CD14-positive monocyte (primary cell): ENCODE measurements at regions not wholly inside any gene's neighbourhood (a gene's known extent, or its start where the extent isn't known, plus 50 kb on each side); places are given as distances from the start of the nearest gene placed in this dataset.

Experiments used
- DNase-seq, 3 donors: peaks; one replicate each; pipeline ENCODE4 v3.0.0-alpha.2; 2011 to 2022
- H2AFZ ChIP-seq: 2 replicates; pipeline ENCODE4 v1.6.0; 2012; ENCODE audit warnings: mild to moderate bottlenecking, low read depth, low read length, inconsistent platforms; ENCODE audit not compliant: insufficient read depth, poor library complexity, severe bottlenecking
- H3K27ac ChIP-seq, 2 donors: 1 replicate in 1 of 2; 2 replicates in 1 of 2; pipeline ENCODE4 v1.5.1; 2012 to 2013; ENCODE audit warnings: low read length in 2 of 2, control low read depth in 1 of 2, inconsistent platforms in 1 of 2, low read depth in 1 of 2, mild to moderate bottlenecking in 1 of 2
- H3K27me3 ChIP-seq, 2 donors: one replicate each; pipeline versions ENCODE4 v1.6.0 to v1.6.1; 2011 to 2013; ENCODE audit warnings: low read length in 2 of 2; ENCODE audit not compliant: control insufficient read depth in 2 of 2, insufficient read depth in 2 of 2
- H3K36me3 ChIP-seq, 2 donors: replicated peaks in 1 of 2; 1 replicate in 1 of 2; 2 replicates in 1 of 2; pipeline versions ENCODE4 v1.5.1 to v1.6.1; 2012 to 2013; ENCODE audit warnings: low read length in 2 of 2, control low read depth in 1 of 2, inconsistent platforms in 1 of 2, mild to moderate bottlenecking in 1 of 2; ENCODE audit not compliant: insufficient read depth in 2 of 2, control insufficient read depth in 1 of 2
- H3K4me1 ChIP-seq, 2 donors: 1 replicate in 1 of 2; 2 replicates in 1 of 2; pipeline versions ENCODE4 v1.5.1 to v1.6.1; 2012 to 2013; ENCODE audit warnings: low read length in 2 of 2, control low read depth in 1 of 2, inconsistent platforms in 1 of 2, mild to moderate bottlenecking in 1 of 2, moderate library complexity in 1 of 2; ENCODE audit not compliant: insufficient read depth in 2 of 2, control insufficient read depth in 1 of 2
- H3K4me2 ChIP-seq: replicated peaks from 2 replicates; pipeline ENCODE3; 2012; ENCODE audit warnings: low read length, moderate library complexity, mild to moderate bottlenecking; ENCODE audit not compliant: poor library complexity, severe bottlenecking; ENCODE audit errors: extremely low read depth
- H3K4me3 ChIP-seq, 3 experiments: fragments of 200-600 bp in 1 of 3; sonication (generic) in 1 of 3; replicated peaks in 1 of 3; 1 replicate in 2 of 3; 2 replicates in 1 of 3; pipeline ENCODE4 v1.5.1; 2011 to 2013; ENCODE audit warnings: low read length in 3 of 3, mild to moderate bottlenecking in 3 of 3, control low read depth in 2 of 3, low read depth in 2 of 3, inconsistent platforms in 1 of 3, moderate library complexity in 1 of 3
- H3K79me2 ChIP-seq: 2 replicates; pipeline ENCODE4 v1.6.0; 2012; ENCODE audit warnings: mild to moderate bottlenecking, control low read depth, inconsistent platforms, low read length, moderate library complexity; ENCODE audit not compliant: insufficient read depth
- H3K9ac ChIP-seq: 2 replicates; pipeline ENCODE4 v1.6.0; 2017; ENCODE audit warnings: low read length, mild to moderate bottlenecking; ENCODE audit not compliant: insufficient read depth, poor library complexity, severe bottlenecking
- H3K9me3 ChIP-seq, 2 donors: replicated peaks in 1 of 2; 1 replicate in 1 of 2; 2 replicates in 1 of 2; pipeline versions ENCODE4 v1.5.1 to v1.6.1; 2012 to 2013; ENCODE audit warnings: low read length in 2 of 2, control low read depth in 1 of 2; ENCODE audit not compliant: control insufficient read depth in 1 of 2, insufficient read depth in 1 of 2
- H4K20me1 ChIP-seq: 2 replicates; pipeline ENCODE4 v1.6.0; 2012; ENCODE audit warnings: mild to moderate bottlenecking, low read length, control low read depth, moderate library complexity; ENCODE audit not compliant: insufficient read depth
- H3K27ac Mint-ChIP-seq, 7 donors: one replicate each; pipeline ENCODE4 v1.8.0; 2020; ENCODE audit warnings: mild to moderate bottlenecking in 7 of 7, mixed read lengths in 7 of 7, moderate library complexity in 6 of 7, inconsistent platforms in 2 of 7
- H3K27me3 Mint-ChIP-seq, 3 donors: one replicate each; pipeline ENCODE4 v1.8.0; 2021 to 2022; ENCODE audit warnings: low read depth in 3 of 3, mild to moderate bottlenecking in 3 of 3, mixed read lengths in 3 of 3, moderate library complexity in 3 of 3, inconsistent platforms in 1 of 3
- H3K36me3 Mint-ChIP-seq, 2 donors: one replicate each; pipeline ENCODE4 v1.8.0; 2020; ENCODE audit warnings: mixed read lengths in 2 of 2, inconsistent platforms in 1 of 2, mild to moderate bottlenecking in 1 of 2
- H3K4me1 Mint-ChIP-seq: one replicate; pipeline ENCODE4 v1.8.0; 2020; ENCODE audit warnings: mild to moderate bottlenecking, mixed read lengths
- H3K4me3 Mint-ChIP-seq, 2 donors: one replicate each; pipeline ENCODE4 v1.8.0; 2020; ENCODE audit warnings: mild to moderate bottlenecking in 2 of 2, mixed read lengths in 2 of 2, moderate library complexity in 1 of 2
- H3K9me3 Mint-ChIP-seq, 7 donors: one replicate each; pipeline ENCODE4 v1.8.0; 2020 to 2022; ENCODE audit warnings: mixed read lengths in 7 of 7, mild to moderate bottlenecking in 6 of 7, moderate library complexity in 6 of 7, inconsistent platforms in 2 of 7
- WGBS: methylation state at CpG from one replicate; pipeline ENCODE4 v1.1.5; 2013; ENCODE audit warnings: missing lambda C conversion rate; ENCODE audit not compliant: insufficient coverage; 5-methylcytosine and 5-hydroxymethylcytosine counted together
- intact Hi-C, 2 donors: fragments of 100-400 bp; cut with micrococcal nuclease; formaldehyde crosslinking; loops; one replicate each; pipeline versions ENCODE4 v1.15.0 to v1.15.1; 2023
- TF ChIP-seq, protein P1 (sequence below): fragments of 200-600 bp; IDR thresholded peaks from one replicate; pipeline ENCODE4 v1.8.0; 2022; ENCODE audit warnings: antibody characterized with exemption, mild to moderate bottlenecking

DNA sequence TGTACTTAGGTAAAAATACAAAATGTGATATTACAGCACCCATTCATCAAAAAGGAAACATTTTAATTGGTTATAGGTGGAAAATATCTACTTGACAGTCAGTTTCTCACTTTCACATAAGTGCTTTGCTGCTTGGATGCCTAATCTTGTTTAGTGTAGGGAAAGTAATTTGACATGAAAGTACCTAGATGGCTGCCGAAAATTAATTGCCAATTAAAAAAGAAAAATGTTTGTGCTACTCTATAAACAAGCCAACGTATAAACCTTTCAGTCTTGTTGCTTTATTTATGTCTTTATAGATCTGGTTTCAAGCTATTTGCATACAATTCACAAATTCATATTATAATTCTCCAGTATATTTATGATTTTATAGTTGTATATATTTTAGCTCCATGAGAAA is 729.9 kb downstream of the DACH1 start:
- Histone ChIP-seq H3K4me2 (no peak overlapping the region), H3K9me3 (no peaks in the 10 kb centered on the region), H3K4me1 (no peaks in the 10 kb centered on the region), H3K79me2 (no peaks in the 10 kb centered on the region), H3K9ac (no peak overlapping the region), H3K27ac (no peak overlapping the region), H3K27me3 (no peaks in the 10 kb centered on the region), H2AFZ (no peak overlapping the region), H3K36me3 (no peaks in the 10 kb centered on the region), H3K4me3 (no peak overlapping the region), H4K20me1 (no peaks in the 10 kb centered on the region)
- no peak for DNase-seq
- TF ChIP-seq, protein P1, sequence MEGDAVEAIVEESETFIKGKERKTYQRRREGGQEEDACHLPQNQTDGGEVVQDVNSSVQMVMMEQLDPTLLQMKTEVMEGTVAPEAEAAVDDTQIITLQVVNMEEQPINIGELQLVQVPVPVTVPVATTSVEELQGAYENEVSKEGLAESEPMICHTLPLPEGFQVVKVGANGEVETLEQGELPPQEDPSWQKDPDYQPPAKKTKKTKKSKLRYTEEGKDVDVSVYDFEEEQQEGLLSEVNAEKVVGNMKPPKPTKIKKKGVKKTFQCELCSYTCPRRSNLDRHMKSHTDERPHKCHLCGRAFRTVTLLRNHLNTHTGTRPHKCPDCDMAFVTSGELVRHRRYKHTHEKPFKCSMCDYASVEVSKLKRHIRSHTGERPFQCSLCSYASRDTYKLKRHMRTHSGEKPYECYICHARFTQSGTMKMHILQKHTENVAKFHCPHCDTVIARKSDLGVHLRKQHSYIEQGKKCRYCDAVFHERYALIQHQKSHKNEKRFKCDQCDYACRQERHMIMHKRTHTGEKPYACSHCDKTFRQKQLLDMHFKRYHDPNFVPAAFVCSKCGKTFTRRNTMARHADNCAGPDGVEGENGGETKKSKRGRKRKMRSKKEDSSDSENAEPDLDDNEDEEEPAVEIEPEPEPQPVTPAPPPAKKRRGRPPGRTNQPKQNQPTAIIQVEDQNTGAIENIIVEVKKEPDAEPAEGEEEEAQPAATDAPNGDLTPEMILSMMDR: no peak
- H3K27ac Mint-ChIP-seq: no peak overlapping the region
- intact Hi-C loops: no loop called here
- WGBS: no CpG with 5 or more reads among the region's 2 CpGs
- no peaks in the 10 kb centered on the region for H3K27me3 Mint-ChIP-seq
- no peaks in the 10 kb centered on the region for H3K36me3 Mint-ChIP-seq
- H3K4me3 Mint-ChIP-seq: no peak overlapping the region
- no peaks in the 10 kb centered on the region for H3K4me1 Mint-ChIP-seq
- peaks cover 0 to 2% (median 0%) of the 10 kb centered on the region in 7 donors for H3K9me3 Mint-ChIP-seq

DNA sequence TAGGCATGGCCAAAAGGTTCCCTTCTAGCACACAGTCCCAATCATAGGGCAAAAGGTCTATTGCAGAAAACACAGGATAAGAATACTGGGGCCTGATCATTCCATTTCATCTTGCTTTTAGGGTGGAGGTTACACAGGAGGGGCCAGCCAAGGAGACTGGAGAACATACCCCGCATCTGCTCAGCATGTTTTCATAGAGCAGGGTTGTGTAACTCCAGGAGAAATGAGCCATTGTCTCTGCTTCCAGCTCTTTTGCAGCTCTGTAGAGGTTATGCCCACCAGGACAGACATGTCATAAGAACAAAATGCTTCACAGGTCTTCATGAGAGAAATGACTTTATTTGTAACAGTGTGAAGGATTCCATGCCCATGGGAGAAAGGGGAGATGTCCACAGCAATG is 742.8 kb downstream of the DACH1 start:
- H3K4me1 ChIP-seq: no peaks in the 10 kb centered on the region
- Mint-ChIP-seq H3K27me3 (peaks cover 0 to 4% (median 0%) of the 10 kb centered on the region in 3 donors), H3K4me1 (no peaks in the 10 kb centered on the region), H3K27ac (no peak overlapping the region), H3K4me3 (no peak overlapping the region), H3K36me3 (no peaks in the 10 kb centered on the region), H3K9me3 (peaks cover under 1 to 12% (median 7%) of the 10 kb centered on the region in 7 donors)
- WGBS: no CpG with 5 or more reads among the region's 1 CpG
- intact Hi-C loops: no loop called here
- no peak overlapping the region for H3K9ac ChIP-seq
- no peak overlapping the region for H2AFZ ChIP-seq
- no peaks in the 10 kb centered on the region for H3K79me2 ChIP-seq
- H3K4me2 ChIP-seq: no peak overlapping the region
- H3K27ac ChIP-seq: no peak overlapping the region
- no peaks in the 10 kb centered on the region for H3K27me3 ChIP-seq
- H3K4me3 ChIP-seq: no peak overlapping the region
- no peaks in the 10 kb centered on the region for H4K20me1 ChIP-seq
- H3K9me3 ChIP-seq: no peaks in the 10 kb centered on the region
- no peak for DNase-seq
- H3K36me3 ChIP-seq: no peaks in the 10 kb centered on the region
- TF ChIP-seq, protein P1: no peak
